Thyroid gland (tissue), 4 donors: ENCODE measurements at regions not wholly inside any gene's neighbourhood (a gene's known extent, or its start where the extent isn't known, plus 50 kb on each side); places are given as distances from the start of the nearest gene placed in this dataset.

Experiments used
- CTCF ChIP-seq, 6 experiments: fragments of 200-600 bp in 3 of 6; fragments of 450-650 bp in 3 of 6; sonication (generic) in 3 of 6; IDR thresholded peaks; one replicate each; pipeline ENCODE4 v1.5.1; 2016 to 2019; ENCODE audit warnings: antibody characterized with exemption in 6 of 6, mild to moderate bottlenecking in 2 of 6, inconsistent platforms in 1 of 6, moderate library complexity in 1 of 6
- POLR2A ChIP-seq, 2 donors: fragments of 450-650 bp; IDR thresholded peaks; one replicate each; pipeline ENCODE4 v1.6.1; 2017; ENCODE audit warnings: antibody characterized with exemption in 2 of 2, mild to moderate bottlenecking in 2 of 2, moderate library complexity in 1 of 2

- TF ChIP-seq POLR2A (IDR thresholded peaks at IDR 0.05) (no peak), CTCF (IDR thresholded peaks at IDR 0.05) (no peak)
Measured at GRCh38 chr19:28667348-28667977, 545.5 kb downstream of the UQCRFS1 start.
